CD14-positive monocyte (primary cell): ENCODE measurements at regions not wholly inside any gene's neighbourhood (a gene's known extent, or its start where the extent isn't known, plus 50 kb on each side); places are given as distances from the start of the nearest gene placed in this dataset.

Experiments
- DNase-seq, 3 donors: peaks; one replicate each; pipeline ENCODE4 v3.0.0-alpha.2; 2011 to 2022
- H2AFZ ChIP-seq: 2 replicates; pipeline ENCODE4 v1.6.0; 2012; ENCODE audit warnings: mild to moderate bottlenecking, low read depth, low read length, inconsistent platforms; ENCODE audit not compliant: insufficient read depth, poor library complexity, severe bottlenecking
- H3K27ac ChIP-seq, 2 donors: 1 replicate in 1 of 2; 2 replicates in 1 of 2; pipeline ENCODE4 v1.5.1; 2012 to 2013; ENCODE audit warnings: low read length in 2 of 2, control low read depth in 1 of 2, inconsistent platforms in 1 of 2, low read depth in 1 of 2, mild to moderate bottlenecking in 1 of 2
- H3K27me3 ChIP-seq, 2 donors: one replicate each; pipeline versions ENCODE4 v1.6.0 to v1.6.1; 2011 to 2013; ENCODE audit warnings: low read length in 2 of 2; ENCODE audit not compliant: control insufficient read depth in 2 of 2, insufficient read depth in 2 of 2
- H3K36me3 ChIP-seq, 2 donors: replicated peaks in 1 of 2; 1 replicate in 1 of 2; 2 replicates in 1 of 2; pipeline versions ENCODE4 v1.5.1 to v1.6.1; 2012 to 2013; ENCODE audit warnings: low read length in 2 of 2, control low read depth in 1 of 2, inconsistent platforms in 1 of 2, mild to moderate bottlenecking in 1 of 2; ENCODE audit not compliant: insufficient read depth in 2 of 2, control insufficient read depth in 1 of 2
- H3K4me1 ChIP-seq, 2 donors: 1 replicate in 1 of 2; 2 replicates in 1 of 2; pipeline versions ENCODE4 v1.5.1 to v1.6.1; 2012 to 2013; ENCODE audit warnings: low read length in 2 of 2, control low read depth in 1 of 2, inconsistent platforms in 1 of 2, mild to moderate bottlenecking in 1 of 2, moderate library complexity in 1 of 2; ENCODE audit not compliant: insufficient read depth in 2 of 2, control insufficient read depth in 1 of 2
- H3K4me2 ChIP-seq: replicated peaks from 2 replicates; pipeline ENCODE3; 2012; ENCODE audit warnings: low read length, moderate library complexity, mild to moderate bottlenecking; ENCODE audit not compliant: poor library complexity, severe bottlenecking; ENCODE audit errors: extremely low read depth
- H3K4me3 ChIP-seq, 3 experiments: fragments of 200-600 bp in 1 of 3; sonication (generic) in 1 of 3; replicated peaks in 1 of 3; 1 replicate in 2 of 3; 2 replicates in 1 of 3; pipeline ENCODE4 v1.5.1; 2011 to 2013; ENCODE audit warnings: low read length in 3 of 3, mild to moderate bottlenecking in 3 of 3, control low read depth in 2 of 3, low read depth in 2 of 3, inconsistent platforms in 1 of 3, moderate library complexity in 1 of 3
- H3K79me2 ChIP-seq: 2 replicates; pipeline ENCODE4 v1.6.0; 2012; ENCODE audit warnings: mild to moderate bottlenecking, control low read depth, inconsistent platforms, low read length, moderate library complexity; ENCODE audit not compliant: insufficient read depth
- H3K9ac ChIP-seq: 2 replicates; pipeline ENCODE4 v1.6.0; 2017; ENCODE audit warnings: low read length, mild to moderate bottlenecking; ENCODE audit not compliant: insufficient read depth, poor library complexity, severe bottlenecking
- H3K9me3 ChIP-seq, 2 donors: replicated peaks in 1 of 2; 1 replicate in 1 of 2; 2 replicates in 1 of 2; pipeline versions ENCODE4 v1.5.1 to v1.6.1; 2012 to 2013; ENCODE audit warnings: low read length in 2 of 2, control low read depth in 1 of 2; ENCODE audit not compliant: control insufficient read depth in 1 of 2, insufficient read depth in 1 of 2
- H4K20me1 ChIP-seq: 2 replicates; pipeline ENCODE4 v1.6.0; 2012; ENCODE audit warnings: mild to moderate bottlenecking, low read length, control low read depth, moderate library complexity; ENCODE audit not compliant: insufficient read depth
- H3K27ac Mint-ChIP-seq, 7 donors: one replicate each; pipeline ENCODE4 v1.8.0; 2020; ENCODE audit warnings: mild to moderate bottlenecking in 7 of 7, mixed read lengths in 7 of 7, moderate library complexity in 6 of 7, inconsistent platforms in 2 of 7
- H3K27me3 Mint-ChIP-seq, 3 donors: one replicate each; pipeline ENCODE4 v1.8.0; 2021 to 2022; ENCODE audit warnings: low read depth in 3 of 3, mild to moderate bottlenecking in 3 of 3, mixed read lengths in 3 of 3, moderate library complexity in 3 of 3, inconsistent platforms in 1 of 3
- H3K36me3 Mint-ChIP-seq, 2 donors: one replicate each; pipeline ENCODE4 v1.8.0; 2020; ENCODE audit warnings: mixed read lengths in 2 of 2, inconsistent platforms in 1 of 2, mild to moderate bottlenecking in 1 of 2
- H3K4me1 Mint-ChIP-seq: one replicate; pipeline ENCODE4 v1.8.0; 2020; ENCODE audit warnings: mild to moderate bottlenecking, mixed read lengths
- H3K4me3 Mint-ChIP-seq, 2 donors: one replicate each; pipeline ENCODE4 v1.8.0; 2020; ENCODE audit warnings: mild to moderate bottlenecking in 2 of 2, mixed read lengths in 2 of 2, moderate library complexity in 1 of 2
- H3K9me3 Mint-ChIP-seq, 7 donors: one replicate each; pipeline ENCODE4 v1.8.0; 2020 to 2022; ENCODE audit warnings: mixed read lengths in 7 of 7, mild to moderate bottlenecking in 6 of 7, moderate library complexity in 6 of 7, inconsistent platforms in 2 of 7
- WGBS: methylation state at CpG from one replicate; pipeline ENCODE4 v1.1.5; 2013; ENCODE audit warnings: missing lambda C conversion rate; ENCODE audit not compliant: insufficient coverage; 5-methylcytosine and 5-hydroxymethylcytosine counted together
- intact Hi-C, 2 donors: fragments of 100-400 bp; cut with micrococcal nuclease; formaldehyde crosslinking; loops; one replicate each; pipeline versions ENCODE4 v1.15.0 to v1.15.1; 2023
- TF ChIP-seq, protein P1 (sequence below): fragments of 200-600 bp; IDR thresholded peaks from one replicate; pipeline ENCODE4 v1.8.0; 2022; ENCODE audit warnings: antibody characterized with exemption, mild to moderate bottlenecking

DNA sequence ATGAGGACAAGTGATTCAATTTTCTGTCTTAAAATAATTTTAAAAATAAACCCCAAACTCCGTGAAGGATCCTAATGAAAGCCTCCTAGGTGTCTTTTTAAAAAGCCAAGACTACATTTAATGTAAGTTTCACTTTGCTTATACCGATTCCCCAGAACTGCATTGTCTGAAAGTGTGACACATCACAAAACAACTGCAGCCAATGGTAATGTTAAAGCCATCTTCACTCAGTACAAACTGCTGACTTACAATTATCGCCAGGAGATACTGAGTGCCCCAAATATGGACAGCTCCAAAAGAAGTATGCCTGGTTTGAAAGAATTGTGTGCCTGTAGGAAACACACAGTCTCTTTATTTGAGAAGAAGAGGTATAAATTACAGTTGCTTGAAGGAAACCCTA lies 73.7 kb upstream of the SPANXB1 start:
- no peak overlapping the region for H2AFZ ChIP-seq
- Mint-ChIP-seq H3K27me3 (peaks cover 0 to 2% (median 0%) of the 10 kb centered on the region in 3 donors), H3K27ac (no peak overlapping the region), H3K9me3 (peaks cover 0 to 3% (median 0%) of the 10 kb centered on the region in 7 donors), H3K4me1 (no peaks in the 10 kb centered on the region), H3K4me3 (no peak overlapping the region), H3K36me3 (no peaks in the 10 kb centered on the region)
- WGBS = no CpG with 5 or more reads among the region's 3 CpGs
- no peak for DNase-seq
- no peaks in the 10 kb centered on the region for H3K36me3 ChIP-seq
- H4K20me1 ChIP-seq = no peaks in the 10 kb centered on the region
- no peaks in the 10 kb centered on the region for H3K4me1 ChIP-seq
- intact Hi-C loops = no loop called here
- H3K27ac ChIP-seq = no peak overlapping the region
- no peaks in the 10 kb centered on the region for H3K27me3 ChIP-seq
- H3K4me2 ChIP-seq = no peak overlapping the region
- TF ChIP-seq, protein P1, sequence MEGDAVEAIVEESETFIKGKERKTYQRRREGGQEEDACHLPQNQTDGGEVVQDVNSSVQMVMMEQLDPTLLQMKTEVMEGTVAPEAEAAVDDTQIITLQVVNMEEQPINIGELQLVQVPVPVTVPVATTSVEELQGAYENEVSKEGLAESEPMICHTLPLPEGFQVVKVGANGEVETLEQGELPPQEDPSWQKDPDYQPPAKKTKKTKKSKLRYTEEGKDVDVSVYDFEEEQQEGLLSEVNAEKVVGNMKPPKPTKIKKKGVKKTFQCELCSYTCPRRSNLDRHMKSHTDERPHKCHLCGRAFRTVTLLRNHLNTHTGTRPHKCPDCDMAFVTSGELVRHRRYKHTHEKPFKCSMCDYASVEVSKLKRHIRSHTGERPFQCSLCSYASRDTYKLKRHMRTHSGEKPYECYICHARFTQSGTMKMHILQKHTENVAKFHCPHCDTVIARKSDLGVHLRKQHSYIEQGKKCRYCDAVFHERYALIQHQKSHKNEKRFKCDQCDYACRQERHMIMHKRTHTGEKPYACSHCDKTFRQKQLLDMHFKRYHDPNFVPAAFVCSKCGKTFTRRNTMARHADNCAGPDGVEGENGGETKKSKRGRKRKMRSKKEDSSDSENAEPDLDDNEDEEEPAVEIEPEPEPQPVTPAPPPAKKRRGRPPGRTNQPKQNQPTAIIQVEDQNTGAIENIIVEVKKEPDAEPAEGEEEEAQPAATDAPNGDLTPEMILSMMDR = no peak
- H3K79me2 ChIP-seq = no peaks in the 10 kb centered on the region
- no peak overlapping the region for H3K9ac ChIP-seq
- H3K9me3 ChIP-seq = no peaks in the 10 kb centered on the region
- no peak overlapping the region for H3K4me3 ChIP-seq

DNA sequence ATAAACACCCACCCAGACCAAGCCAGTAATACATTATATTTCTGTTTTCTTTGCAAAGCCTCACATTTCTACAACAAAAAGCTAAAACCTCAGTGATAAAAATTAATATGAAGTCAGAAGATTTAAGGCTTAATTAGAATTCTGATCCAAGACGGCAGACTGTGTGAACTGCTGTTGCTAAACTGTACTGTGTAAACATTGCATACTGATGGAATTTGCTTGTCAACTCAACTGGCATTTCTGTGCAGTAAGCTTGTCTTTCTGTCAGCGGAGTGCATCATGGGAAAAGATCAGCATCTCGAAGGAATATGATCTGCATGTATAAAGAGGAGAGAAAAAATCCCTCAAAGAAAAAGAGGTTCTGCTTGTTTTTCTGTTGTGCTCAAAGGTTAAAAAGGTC lies 69.4 kb upstream of the SPANXB1 start:
- Mint-ChIP-seq H3K27me3 (peaks cover 0 to 2% (median 0%) of the 10 kb centered on the region in 3 donors), H3K4me1 (no peaks in the 10 kb centered on the region), H3K27ac (no peak overlapping the region), H3K4me3 (no peak overlapping the region), H3K36me3 (no peaks in the 10 kb centered on the region), H3K9me3 (peaks cover 0 to 2% (median 0%) of the 10 kb centered on the region in 7 donors)
- intact Hi-C loops = no loop called here
- no peak overlapping the region for H3K27ac ChIP-seq
- no peak for DNase-seq
- no peaks in the 10 kb centered on the region for H3K9me3 ChIP-seq
- TF ChIP-seq, protein P1 = no peak
- no peaks in the 10 kb centered on the region for H3K79me2 ChIP-seq
- no peak overlapping the region for H2AFZ ChIP-seq
- no peak overlapping the region for H3K4me2 ChIP-seq
- no peak overlapping the region for H3K9ac ChIP-seq
- no CpG with 5 or more reads among the region's 3 CpGs for WGBS
- H3K4me1 ChIP-seq = no peaks in the 10 kb centered on the region
- H3K4me3 ChIP-seq = no peak overlapping the region
- H4K20me1 ChIP-seq = no peaks in the 10 kb centered on the region
- H3K36me3 ChIP-seq = no peaks in the 10 kb centered on the region
- no peaks in the 10 kb centered on the region for H3K27me3 ChIP-seq
